ENCODE measurements at regions not wholly inside any gene's neighbourhood (a gene's known extent, or its start where the extent isn't known, plus 50 kb on each side); places are given as distances from the start of the nearest gene placed in this dataset.

- no peak for TF ChIP-seq CTCF (conservative IDR thresholded peaks at IDR 0.05; ENCODE audit: low read depth, low read length)
- no peak for TF ChIP-seq EZH2 (IDR thresholded peaks at IDR 0.05; ENCODE audit: borderline replicate concordance, low read depth, low read length, poor library complexity, severe bottlenecking)
These were observed 1507.2 kb upstream of the ZEB2 start for GRCh38 chr2:146027156-146027555.
